Trophoblast cell (in vitro differentiated cells and primary cell): ENCODE measurements at regions not wholly inside any gene's neighbourhood (a gene's known extent, or its start where the extent isn't known, plus 50 kb on each side); places are given as distances from the start of the nearest gene placed in this dataset.

Source experiments
- DNase-seq, 2 donors: peaks; one replicate each; pipeline ENCODE4 v3.0.0-alpha.2; 2016
- H2AFZ ChIP-seq: 2 replicates; pipeline ENCODE4 v1.6.1; 2013; ENCODE audit warnings: low read length, moderate library complexity, mild to moderate bottlenecking; ENCODE audit not compliant: insufficient read depth, poor library complexity
- H2AK5ac ChIP-seq: 2 replicates; pipeline ENCODE4 v1.6.1; 2013; ENCODE audit warnings: mild to moderate bottlenecking, low read length
- H2BK120ac ChIP-seq: 2 replicates; pipeline ENCODE4 v1.6.1; 2013; ENCODE audit warnings: low read length, mild to moderate bottlenecking, moderate library complexity; ENCODE audit not compliant: insufficient read depth, poor library complexity
- H2BK12ac ChIP-seq: 2 replicates; pipeline ENCODE4 v1.6.1; 2013; ENCODE audit warnings: mild to moderate bottlenecking, low read length, moderate library complexity
- H2BK5ac ChIP-seq: 2 replicates; pipeline ENCODE4 v1.6.1; 2013; ENCODE audit warnings: low read length, low read depth, moderate library complexity, mild to moderate bottlenecking; ENCODE audit not compliant: poor library complexity
- H3K14ac ChIP-seq: 2 replicates; pipeline ENCODE4 v1.6.1; 2013; ENCODE audit warnings: mild to moderate bottlenecking, low read length
- H3K18ac ChIP-seq: 2 replicates; pipeline ENCODE4 v1.6.1; 2013; ENCODE audit warnings: mild to moderate bottlenecking, low read length
- H3K23ac ChIP-seq: 2 replicates; pipeline ENCODE4 v1.6.1; 2013; ENCODE audit warnings: low read length
- H3K27ac ChIP-seq: 2 replicates; pipeline ENCODE4 v1.5.1; 2013; ENCODE audit warnings: low read depth, mild to moderate bottlenecking, inconsistent platforms, low read length, moderate library complexity
- H3K27me3 ChIP-seq: 2 replicates; pipeline ENCODE4 v1.6.1; 2013; ENCODE audit warnings: inconsistent platforms, mild to moderate bottlenecking, low read length, moderate library complexity; ENCODE audit not compliant: insufficient read depth
- H3K36me3 ChIP-seq, 2 experiments: 1 replicate in 1 of 2; 2 replicates in 1 of 2; pipeline ENCODE4 v1.6.1; 2013; ENCODE audit warnings: low read length in 2 of 2, mild to moderate bottlenecking in 2 of 2, moderate library complexity in 1 of 2; ENCODE audit not compliant: insufficient read depth in 2 of 2, control insufficient read depth in 1 of 2
- H3K4ac ChIP-seq: 2 replicates; pipeline ENCODE4 v1.6.1; 2013; ENCODE audit warnings: low read depth, mild to moderate bottlenecking, low read length, moderate library complexity
- H3K4me1 ChIP-seq, 2 experiments: 1 replicate in 1 of 2; 2 replicates in 1 of 2; pipeline ENCODE4 v1.6.1; 2013; ENCODE audit warnings: low read length in 2 of 2, mild to moderate bottlenecking in 2 of 2, moderate library complexity in 1 of 2; ENCODE audit not compliant: insufficient read depth in 2 of 2, control insufficient read depth in 1 of 2
- H3K4me2 ChIP-seq: 2 replicates; pipeline ENCODE4 v1.6.1; 2013; ENCODE audit warnings: inconsistent platforms, mild to moderate bottlenecking, low read length, moderate library complexity
- H3K4me3 ChIP-seq: 2 replicates; pipeline ENCODE4 v1.5.1; 2013; ENCODE audit warnings: mild to moderate bottlenecking, low read depth, low read length, inconsistent platforms
- H3K79me1 ChIP-seq: one replicate; pipeline ENCODE4 v1.6.1; 2013; ENCODE audit warnings: low read length
- H3K79me2 ChIP-seq: 2 replicates; pipeline ENCODE4 v1.6.1; 2013; ENCODE audit warnings: low read length, mild to moderate bottlenecking; ENCODE audit not compliant: control insufficient read depth, insufficient read depth, poor library complexity
- H3K9ac ChIP-seq: 2 replicates; pipeline ENCODE4 v1.6.1; 2013; ENCODE audit warnings: mild to moderate bottlenecking, low read length
- H3K9me3 ChIP-seq: 2 replicates; pipeline ENCODE4 v1.6.1; 2013; ENCODE audit warnings: low read depth, mild to moderate bottlenecking, control low read depth, inconsistent platforms, low read length; ENCODE audit not compliant: insufficient read depth
- H4K12ac ChIP-seq: 2 replicates; pipeline ENCODE4 v1.6.1; 2013; ENCODE audit warnings: low read depth, mild to moderate bottlenecking, low read length, moderate library complexity
- H4K8ac ChIP-seq: 2 replicates; pipeline ENCODE4 v1.6.1; 2013; ENCODE audit warnings: low read depth, mild to moderate bottlenecking, low read length, moderate library complexity
- H4K91ac ChIP-seq: one replicate; pipeline ENCODE4 v1.6.1; 2013; ENCODE audit warnings: low read depth, mild to moderate bottlenecking, low read length, moderate library complexity
- WGBS: extraction: QIAGEN DNeasy Blood & Tissue Kit; methylation state at CpG from one replicate; pipeline ENCODE4 v1.1.7; 2013; ENCODE audit warnings: missing lambda C conversion rate; ENCODE audit not compliant: insufficient read length, insufficient coverage; ENCODE audit errors: extremely low coverage; 5-methylcytosine and 5-hydroxymethylcytosine counted together

GRCh38 chr6:1191141-1191630 lies 120.7 kb upstream of the FOXQ1 start:
- H2BK120ac ChIP-seq: no peak overlapping the region
- H2BK5ac ChIP-seq: no peak overlapping the region
- no peak overlapping the region for H3K4me3 ChIP-seq
- no peak overlapping the region for H4K12ac ChIP-seq
- H2AFZ ChIP-seq: no peak overlapping the region
- H3K79me2 ChIP-seq: no peaks in the 10 kb centered on the region
- H4K8ac ChIP-seq: no peak overlapping the region
- no peak overlapping the region for H3K23ac ChIP-seq
- H3K9ac ChIP-seq: no peak overlapping the region
- no peak overlapping the region for H3K27ac ChIP-seq
- no peaks in the 10 kb centered on the region for H3K36me3 ChIP-seq
- H2AK5ac ChIP-seq: no peak overlapping the region
- H3K18ac ChIP-seq: no peak overlapping the region
- no peak overlapping the region for H3K14ac ChIP-seq
- H4K91ac ChIP-seq: no peak overlapping the region
- H3K4ac ChIP-seq: no peak overlapping the region
- no peaks in the 10 kb centered on the region for H3K79me1 ChIP-seq
- H3K4me2 ChIP-seq: no peak overlapping the region
- no CpG with 5 or more reads among the region's 11 CpGs for WGBS
- DNase-seq: no peak
- H2BK12ac ChIP-seq: no peak overlapping the region
- H3K4me1 ChIP-seq: peaks cover 0 to 3% of the 10 kb centered on the region in 2 experiments
- no peaks in the 10 kb centered on the region for H3K27me3 ChIP-seq
- peaks cover 2% of the 10 kb centered on the region for H3K9me3 ChIP-seq

- H4K91ac ChIP-seq: no peak overlapping the region
- peaks cover 0 to 3% of the 10 kb centered on the region in 2 experiments for H3K4me1 ChIP-seq
- no peak overlapping the region for H3K27ac ChIP-seq
- no peak overlapping the region for H3K9ac ChIP-seq
- DNase-seq: peak; percentile 89 to 93
- H4K12ac ChIP-seq: no peak overlapping the region
- no peak overlapping the region for H2BK5ac ChIP-seq
- no CpG with 5 or more reads among the region's 5 CpGs for WGBS
- H3K27me3 ChIP-seq: no peaks in the 10 kb centered on the region
- no peak overlapping the region for H4K8ac ChIP-seq
- no peak overlapping the region for H2AFZ ChIP-seq
- no peak overlapping the region for H3K4ac ChIP-seq
- no peak overlapping the region for H3K14ac ChIP-seq
- no peak overlapping the region for H3K23ac ChIP-seq
- no peaks in the 10 kb centered on the region for H3K79me1 ChIP-seq
- H2BK12ac ChIP-seq: no peak overlapping the region
- no peak overlapping the region for H3K4me2 ChIP-seq
- H3K9me3 ChIP-seq: peaks cover 2% of the 10 kb centered on the region
- H3K79me2 ChIP-seq: no peaks in the 10 kb centered on the region
- H2BK120ac ChIP-seq: no peak overlapping the region
- H3K4me3 ChIP-seq: no peak overlapping the region
- no peak overlapping the region for H3K18ac ChIP-seq
- no peak overlapping the region for H2AK5ac ChIP-seq
- no peaks in the 10 kb centered on the region for H3K36me3 ChIP-seq
Observed at GRCh38 chr6:1190366-1190765, 121.5 kb upstream of the FOXQ1 start.

- no peak overlapping the region for H4K8ac ChIP-seq
- no peak overlapping the region for H3K4ac ChIP-seq
- H2AK5ac ChIP-seq: no peak overlapping the region
- H4K12ac ChIP-seq: no peak overlapping the region
- DNase-seq: no peak
- no peak overlapping the region for H3K4me3 ChIP-seq
- no peaks in the 10 kb centered on the region for H3K79me2 ChIP-seq
- H3K23ac ChIP-seq: no peak overlapping the region
- no CpG with 5 or more reads among the region's 3 CpGs for WGBS
- no peak overlapping the region for H2BK5ac ChIP-seq
- no peaks in the 10 kb centered on the region for H3K27me3 ChIP-seq
- H3K36me3 ChIP-seq: no peaks in the 10 kb centered on the region
- H2BK12ac ChIP-seq: no peak overlapping the region
- no peak overlapping the region for H4K91ac ChIP-seq
- no peak overlapping the region for H2AFZ ChIP-seq
- peaks cover 2% of the 10 kb centered on the region for H3K9me3 ChIP-seq
- H2BK120ac ChIP-seq: no peak overlapping the region
- H3K4me2 ChIP-seq: no peak overlapping the region
- H3K9ac ChIP-seq: no peak overlapping the region
- H3K14ac ChIP-seq: no peak overlapping the region
- no peak overlapping the region for H3K27ac ChIP-seq
- no peak overlapping the region for H3K18ac ChIP-seq
- peaks cover 0 to 3% of the 10 kb centered on the region in 2 experiments for H3K4me1 ChIP-seq
- H3K79me1 ChIP-seq: no peaks in the 10 kb centered on the region
Observed at GRCh38 chr6:1188199-1188598, 123.7 kb upstream of the FOXQ1 start.

- WGBS: no CpG with 5 or more reads among the region's 7 CpGs
- H3K9ac ChIP-seq: no peak overlapping the region
- no peaks in the 10 kb centered on the region for H3K79me1 ChIP-seq
Observed at GRCh38 chr6:1187293-1188131, 124.4 kb upstream of the FOXQ1 start.

More at GRCh38 chr6:1187293-1188131, 124.4 kb upstream of the FOXQ1 start:
- Histone ChIP-seq H3K14ac (no peak overlapping the region), H3K27me3 (no peaks in the 10 kb centered on the region), H3K4me3 (no peak overlapping the region), H2BK12ac (no peak overlapping the region), H4K8ac (no peak overlapping the region), H2BK5ac (no peak overlapping the region), H3K4me1 (peaks cover 0 to 3% of the 10 kb centered on the region in 2 experiments), H3K9me3 (peaks cover 2% of the 10 kb centered on the region), H2AFZ (no peak overlapping the region), H4K12ac (no peak overlapping the region), H2BK120ac (no peak overlapping the region), H3K4me2 (no peak overlapping the region), H3K18ac (no peak overlapping the region), H2AK5ac (no peak overlapping the region), H3K27ac (no peak overlapping the region), H3K4ac (no peak overlapping the region), H4K91ac (no peak overlapping the region), H3K36me3 (no peaks in the 10 kb centered on the region), H3K23ac (no peak overlapping the region), H3K79me2 (no peaks in the 10 kb centered on the region)
- peak in 1 of 2 donors; percentile 21 for DNase-seq
